Uterus (tissue), 2 donors: ENCODE measurements at regions not wholly inside any gene's neighbourhood (a gene's known extent, or its start where the extent isn't known, plus 50 kb on each side); places are given as distances from the start of the nearest gene placed in this dataset.

Experiments
- CTCF ChIP-seq, 4 experiments: fragments of 200-600 bp in 2 of 4; fragments of 450-650 bp in 2 of 4; sonication (generic) in 2 of 4; IDR thresholded peaks; one replicate each; pipeline ENCODE4 v1.5.1; 2016 to 2019; ENCODE audit warnings: antibody characterized with exemption in 4 of 4, mild to moderate bottlenecking in 2 of 4, moderate library complexity in 1 of 4
- POLR2A ChIP-seq, 2 donors: fragments of 450-650 bp; IDR thresholded peaks; one replicate each; pipeline ENCODE4 v1.6.1; 2016; ENCODE audit warnings: antibody characterized with exemption in 2 of 2, mild to moderate bottlenecking in 1 of 2, moderate library complexity in 1 of 2

GRCh38 chr18:46374850-46375249 lies 270.7 kb downstream of the HAUS1 start:
- TF ChIP-seq POLR2A (IDR thresholded peaks at IDR 0.05), result no peak
- TF ChIP-seq CTCF (IDR thresholded peaks at IDR 0.05), result no peak
